HG03354 (cell line): ENCODE measurements at regions not wholly inside any gene's neighbourhood (a gene's known extent, or its start where the extent isn't known, plus 50 kb on each side); places are given as distances from the start of the nearest gene placed in this dataset.
"Not testable (repeated sequence)": the region's sequence is repeated elsewhere in the genome, so short reads cannot be mapped to it uniquely, and the experiment has no call there.

Source experiments
- ATAC-seq: cut with Tn5 transposase; IDR thresholded peaks from one replicate; pipeline ENCODE4 v1.9.1; 2021; ENCODE audit warnings: mild to moderate bottlenecking; ENCODE audit not compliant: unreplicated experiment, poor library complexity, severe bottlenecking

GRCh38 chr1:8153961-8154360 lies 127.9 kb upstream of the ERRFI1 start:
- no peak for ATAC-seq

- no peak for ATAC-seq
Observed at GRCh38 chr1:8152731-8153702, 126.9 kb upstream of the ERRFI1 start.

- no peak for ATAC-seq
Observed at GRCh38 chr1:8151647-8152046, 125.5 kb upstream of the ERRFI1 start.

GRCh38 chr1:8149756-8150155 lies 123.6 kb upstream of the ERRFI1 start:
- ATAC-seq, result not testable (repeated sequence)

- ATAC-seq, result no peak
Observed at GRCh38 chr1:8147956-8148355, 121.8 kb upstream of the ERRFI1 start.

GRCh38 chr1:8146257-8146855 lies 120.2 kb upstream of the ERRFI1 start:
- ATAC-seq, result no peak

DNA sequence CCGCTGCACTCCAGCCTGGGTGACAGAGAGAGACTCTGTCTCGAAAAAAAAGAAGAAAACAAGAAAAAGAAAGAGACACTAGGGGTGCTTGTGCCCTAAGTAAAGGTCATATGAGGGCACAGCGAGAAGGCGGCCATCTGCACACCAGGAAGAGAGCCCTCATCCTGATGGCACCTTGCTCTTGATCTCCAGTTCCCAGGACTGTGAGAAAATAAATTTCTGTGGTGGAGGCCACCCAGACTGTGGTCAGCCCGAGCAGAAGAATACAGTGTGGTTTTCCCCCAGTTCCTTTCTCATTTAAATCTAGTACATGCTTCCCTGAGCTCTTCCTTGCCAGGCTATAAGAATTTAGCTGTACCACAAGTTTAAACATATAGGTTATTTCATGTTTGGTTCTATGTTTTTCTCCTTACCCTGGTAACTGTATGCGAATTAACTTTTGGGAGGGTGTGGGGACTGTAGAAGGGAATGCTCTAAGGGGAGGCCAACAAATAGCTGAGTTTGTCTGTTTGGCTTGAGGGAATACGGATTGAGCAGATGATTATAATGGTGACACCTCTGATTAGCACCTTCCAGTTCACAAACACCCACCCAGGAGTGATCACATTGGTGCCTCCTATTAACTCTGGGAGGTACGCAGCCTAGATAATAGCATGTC lies 119.6 kb upstream of the ERRFI1 start:
- no peak for ATAC-seq

DNA sequence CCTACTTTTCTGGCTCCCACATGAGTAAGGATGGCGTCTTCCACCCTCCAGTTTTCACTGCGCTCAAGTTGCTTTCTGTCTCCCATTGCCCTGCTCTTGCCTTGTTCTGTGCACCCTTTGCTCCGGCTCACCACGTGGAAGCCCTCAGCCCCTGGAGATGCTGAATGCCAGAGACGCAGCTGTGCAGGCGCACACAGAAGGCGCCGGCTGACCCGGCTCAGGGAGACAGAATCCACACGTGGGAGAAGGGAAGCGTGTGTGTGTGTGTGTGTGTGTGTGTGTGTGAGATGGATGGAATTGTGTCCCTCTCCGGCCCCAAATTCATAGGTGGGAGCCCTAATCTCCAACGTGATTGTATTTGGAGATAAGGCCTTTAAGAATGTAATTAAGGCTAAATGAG lies 118.2 kb upstream of the ERRFI1 start:
- no peak for ATAC-seq

DNA sequence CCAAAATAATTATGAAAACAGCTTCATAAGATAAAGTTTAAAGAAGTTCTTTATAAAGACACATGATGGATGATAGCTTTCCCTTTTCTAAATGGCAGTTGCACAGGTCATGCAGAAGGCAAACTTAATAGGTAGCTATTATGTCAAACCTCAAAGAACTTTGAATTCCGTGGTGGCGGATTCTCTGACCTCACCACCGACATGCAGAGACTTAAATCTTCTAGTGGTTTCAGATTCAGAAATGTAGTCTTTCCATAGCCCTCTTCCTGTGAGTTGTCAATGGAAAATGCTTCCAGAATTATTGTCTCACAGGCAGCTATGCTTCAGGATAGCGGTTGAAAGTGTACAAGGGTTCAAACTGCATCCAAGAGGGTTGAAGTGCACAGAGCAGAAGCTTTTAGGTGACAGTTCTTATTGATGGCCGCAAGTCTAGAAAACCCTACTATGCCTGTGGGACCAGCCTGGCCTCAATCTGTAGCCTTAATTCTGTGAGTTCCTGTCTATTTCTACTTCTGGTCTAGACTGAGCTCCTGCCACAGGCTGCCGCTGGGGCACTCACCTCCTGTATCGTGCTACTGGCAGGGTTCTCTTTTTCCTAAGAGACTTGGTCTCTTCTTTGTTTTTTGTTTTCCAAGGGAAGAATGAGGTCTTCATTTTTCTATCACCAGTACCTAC lies 117.0 kb upstream of the ERRFI1 start:
- ATAC-seq, result no peak

DNA sequence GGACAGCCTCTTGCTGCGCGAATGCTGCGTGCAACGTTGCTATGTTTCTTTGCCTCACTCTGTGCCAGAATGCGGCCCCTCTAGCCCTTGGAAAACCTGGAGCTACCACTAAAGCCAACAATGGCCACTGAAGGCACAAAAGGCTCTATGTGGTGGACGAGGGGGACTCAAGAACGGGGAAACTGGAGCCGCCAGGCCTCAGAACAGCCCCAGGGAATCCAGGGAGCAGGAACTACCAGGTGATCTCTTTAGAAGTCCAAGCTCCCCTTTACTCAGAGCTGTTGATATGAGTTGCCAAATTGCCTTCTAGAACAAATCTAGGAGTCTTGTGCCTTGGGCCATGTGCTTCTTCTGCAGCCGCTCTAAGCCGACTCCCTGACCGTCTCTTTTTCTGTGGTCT lies 113.8 kb upstream of the ERRFI1 start:
- ATAC-seq, result no peak

DNA sequence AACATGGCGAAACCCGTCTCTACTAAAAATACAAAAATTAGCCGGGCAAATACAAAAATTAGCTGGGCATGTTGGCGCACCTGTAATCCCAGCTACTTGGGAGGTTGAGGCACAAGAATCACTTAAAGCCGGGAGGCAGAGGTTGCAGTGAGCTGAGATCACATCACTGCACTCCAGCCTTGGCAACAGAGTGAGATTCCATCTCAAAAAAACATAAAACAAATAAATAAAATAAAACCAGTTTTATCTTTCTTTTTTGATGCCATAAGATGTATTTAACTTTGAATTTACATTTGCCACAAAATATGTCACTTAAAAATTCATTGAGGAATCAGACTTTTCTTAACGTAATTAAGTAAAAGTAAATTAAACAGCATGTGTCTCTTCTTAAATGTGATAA lies 113.3 kb upstream of the ERRFI1 start:
- ATAC-seq, result no peak

DNA sequence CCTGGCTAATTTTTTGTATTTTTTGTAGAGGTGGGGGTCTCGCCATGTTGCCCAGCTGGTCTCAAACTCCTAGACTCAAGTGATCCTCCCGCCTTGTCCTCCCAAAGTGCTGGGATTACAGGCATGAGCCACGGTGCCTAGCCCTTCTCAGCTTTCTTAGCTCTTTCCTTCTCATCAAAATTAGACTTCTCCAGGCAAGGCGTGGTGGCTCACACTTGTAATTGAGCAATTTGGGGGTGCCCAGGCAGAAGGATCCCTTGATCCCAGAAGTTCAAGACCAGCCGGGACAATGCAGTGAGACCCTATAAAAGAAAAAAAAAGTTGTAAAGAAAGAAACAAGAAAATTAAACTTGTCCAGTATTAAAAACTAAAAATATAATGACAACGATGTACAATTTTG lies 112.6 kb upstream of the ERRFI1 start:
- no peak for ATAC-seq

DNA sequence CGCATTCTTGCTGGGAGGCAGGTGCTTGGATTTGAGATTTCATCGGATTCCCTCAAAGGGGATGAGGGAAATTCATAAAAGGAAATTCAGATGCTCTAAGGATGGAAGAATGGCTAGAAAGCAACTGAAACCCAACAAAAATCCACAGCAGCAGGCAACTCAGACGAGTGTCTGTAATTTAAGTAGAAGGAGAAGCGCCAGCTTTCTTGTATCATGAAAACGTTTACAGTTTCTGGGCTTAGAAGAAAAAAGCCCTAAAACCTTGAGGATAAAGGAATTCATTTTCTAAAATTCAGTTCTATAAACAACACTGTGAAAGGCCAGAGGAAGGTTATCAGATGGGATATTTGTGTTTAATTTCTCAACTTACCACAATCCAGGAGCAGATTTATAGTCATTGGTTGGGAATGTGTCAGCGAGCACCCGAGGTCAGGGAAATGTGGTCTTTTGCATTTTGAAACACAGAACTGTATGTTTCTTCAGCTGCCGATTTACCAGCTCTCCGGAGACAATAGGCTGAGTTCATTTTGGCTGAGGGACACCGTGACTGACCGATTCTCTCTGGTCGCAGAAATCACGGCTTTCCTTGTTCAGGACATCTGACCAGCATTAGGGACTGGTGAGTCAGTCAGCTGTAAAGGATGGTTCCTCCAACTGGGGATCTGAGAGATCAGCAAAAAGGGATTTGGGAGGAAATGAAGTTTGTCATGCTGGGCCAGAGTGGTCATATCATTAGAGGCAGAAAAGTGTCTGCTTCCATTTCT lies 111.6 kb upstream of the ERRFI1 start:
- ATAC-seq, result no peak

- ATAC-seq, result no peak
Observed at GRCh38 chr1:8136766-8137165, 110.7 kb upstream of the ERRFI1 start.

GRCh38 chr1:8135250-8135649 lies 109.1 kb upstream of the ERRFI1 start:
- ATAC-seq, result no peak

- no peak for ATAC-seq
Observed at GRCh38 chr1:8134546-8135235, 108.6 kb upstream of the ERRFI1 start.

DNA sequence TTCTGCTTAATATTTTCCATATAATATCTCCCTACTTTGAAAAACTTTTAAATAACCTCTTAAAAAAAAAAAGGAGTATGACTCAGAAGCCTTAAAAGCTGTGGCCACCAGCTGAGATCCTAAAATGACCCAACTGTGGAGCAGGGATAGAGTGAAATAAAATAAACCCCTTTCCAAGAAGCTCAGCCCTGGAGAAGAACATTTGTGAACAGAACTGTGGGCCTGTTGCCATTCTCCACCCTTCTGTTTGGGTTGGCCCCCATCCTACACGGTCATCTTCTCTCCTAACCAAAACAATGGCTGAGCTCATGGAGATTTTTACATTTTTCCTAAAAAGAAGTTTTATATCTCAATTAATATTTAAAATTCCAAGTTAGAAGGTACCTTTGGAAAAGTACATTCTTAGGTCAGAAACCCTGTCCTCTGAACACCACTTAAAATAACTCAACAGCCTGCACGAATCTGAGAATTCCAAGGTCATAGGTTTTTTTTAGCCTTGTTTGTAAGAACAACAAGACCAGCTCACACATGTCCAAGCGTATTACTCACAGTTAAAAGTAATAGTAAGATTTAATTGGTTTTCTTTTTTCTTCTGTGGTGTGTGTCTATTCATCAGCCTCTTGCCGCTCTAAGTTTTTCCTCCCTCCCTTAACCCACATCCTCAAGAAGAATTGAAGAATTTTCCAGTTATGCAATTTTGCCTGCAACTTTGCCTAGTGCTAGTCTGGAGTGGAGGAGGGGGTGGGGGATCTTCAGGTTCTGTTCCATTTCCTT lies 107.7 kb upstream of the ERRFI1 start:
- ATAC-seq, result no peak

DNA sequence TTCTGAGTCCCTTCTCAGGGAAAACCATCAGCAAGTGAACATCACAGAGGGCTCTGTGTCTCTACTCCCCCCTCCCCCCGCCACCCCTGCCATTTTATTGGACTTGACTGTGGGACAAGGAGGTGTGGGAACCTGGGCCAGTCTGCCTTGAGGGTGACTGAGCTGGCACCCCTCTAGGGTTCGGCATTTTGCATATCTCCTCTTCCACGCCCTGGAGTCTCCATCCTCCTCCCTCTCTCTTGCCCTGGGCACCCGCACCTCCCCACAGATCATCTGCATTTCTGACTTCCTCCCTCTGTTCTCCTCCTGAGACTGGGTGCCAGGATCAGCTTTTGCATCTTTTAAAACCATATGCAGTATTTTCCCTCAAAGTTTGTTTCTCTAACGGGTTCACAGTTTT lies 107.1 kb upstream of the ERRFI1 start:
- ATAC-seq, result no peak
